K562 (cell line): ENCODE measurements at regions not wholly inside any gene's neighbourhood (a gene's known extent, or its start where the extent isn't known, plus 50 kb on each side); places are given as distances from the start of the nearest gene placed in this dataset.

Experiments
- COPS2 ChIP-seq: fragments of 450-650 bp; conservative IDR thresholded peaks from 2 replicates; pipeline ENCODE4 v1.6.1; 2016; ENCODE audit warnings: mild to moderate bottlenecking, moderate library complexity
- ERF ChIP-seq: fragments of 450-650 bp; formaldehyde crosslinking; IDR thresholded peaks from 2 replicates; pipeline ENCODE4 v1.4.0; 2020; ENCODE audit warnings: mild to moderate bottlenecking, mixed read lengths
- PTTG1 ChIP-seq: fragments of 450-650 bp; IDR thresholded peaks from 2 replicates; pipeline ENCODE4 v1.6.1; 2016; ENCODE audit warnings: low read depth, mild to moderate bottlenecking, missing genetic modification characterization, missing compliant biosample characterization
- RAD21 ChIP-seq, 2 experiments: fragments of 250-450 bp in 1 of 2; fragments of 450-650 bp in 1 of 2; sonication (Bioruptor Pico) in 1 of 2; formaldehyde crosslinking in 1 of 2; IDR thresholded peaks in 1 of 2; conservative IDR thresholded peaks in 1 of 2; 2 replicates each; pipeline versions ENCODE4 v1.4.0 to v1.8.0; 2020 to 2022; ENCODE audit warnings: mild to moderate bottlenecking in 2 of 2, moderate library complexity in 1 of 2
- RBM17 ChIP-seq: fragments of 200-400 bp; formaldehyde crosslinking; IDR thresholded peaks from 2 replicates; pipeline ENCODE4 v1.6.1; 2017; ENCODE audit warnings: low read depth, mild to moderate bottlenecking, low read length, borderline replicate concordance
- SMARCA5 ChIP-seq: fragments of 450-650 bp; IDR thresholded peaks from 2 replicates; pipeline ENCODE4 v1.6.1; 2016
- SPI1 ChIP-seq: IDR thresholded peaks from 2 replicates; pipeline ENCODE4 v1.6.1; 2011; ENCODE audit warnings: low read depth, low read length, control low read depth, borderline replicate concordance
- TBL1XR1 ChIP-seq, 2 experiments: IDR thresholded peaks; 2 replicates each; pipeline ENCODE4 v1.6.1; 2012; ENCODE audit warnings: improper control_type of control experiment in 2 of 2, low read length in 2 of 2, mild to moderate bottlenecking in 1 of 2
- YY1 ChIP-seq, 3 experiments: IDR thresholded peaks; 2 replicates each; pipeline ENCODE4 v1.6.1; 2011; ENCODE audit warnings: low read length in 2 of 3, mild to moderate bottlenecking in 2 of 3, moderate library complexity in 2 of 3, borderline replicate concordance in 1 of 3, control low read depth in 1 of 3, low read depth in 1 of 3; ENCODE audit not compliant: insufficient read depth in 3 of 3, insufficient replicate concordance in 2 of 3, control insufficient read depth in 1 of 3, insufficient read length in 1 of 3; ENCODE audit errors: extremely low read depth in 1 of 3
- ZBTB17 ChIP-seq: fragments of 450-650 bp; formaldehyde crosslinking; IDR thresholded peaks from 2 replicates; pipeline ENCODE4 v1.4.0; 2020; ENCODE audit warnings: mild to moderate bottlenecking
- ZBTB9 ChIP-seq: fragments of 450-650 bp; formaldehyde crosslinking; IDR thresholded peaks from 2 replicates; pipeline ENCODE4 v1.4.0; 2020; ENCODE audit warnings: mild to moderate bottlenecking, moderate library complexity
- ZC3H8 ChIP-seq: fragments of 450-650 bp; IDR thresholded peaks from 2 replicates; pipeline ENCODE4 v1.6.1; 2017
- ZNF224 ChIP-seq: sonication (generic); formaldehyde crosslinking; IDR thresholded peaks from 2 replicates; pipeline ENCODE4 v1.8.0; 2022; ENCODE audit warnings: mild to moderate bottlenecking, missing genetic modification reagents
- ZNF444 ChIP-seq: fragments of 250-450 bp; sonication (Bioruptor Pico); IDR thresholded peaks from 2 replicates; pipeline ENCODE4 v1.4.0; 2020; ENCODE audit warnings: mild to moderate bottlenecking, moderate library complexity
- ZSCAN29 ChIP-seq: fragments of 450-650 bp; IDR thresholded peaks from 2 replicates; pipeline ENCODE4 v1.6.1; 2017
- TF ChIP-seq, protein P1 (sequence below): fragments of 450-650 bp; IDR thresholded peaks from 2 replicates; pipeline ENCODE4 v1.6.1; 2017; ENCODE audit warnings: mild to moderate bottlenecking, moderate library complexity
- TF ChIP-seq, protein P2 (sequence below): fragments of 200-800 bp; sonication (Bioruptor generic); IDR thresholded peaks from 2 replicates; pipeline ENCODE4 v1.6.1; 2017; ENCODE audit warnings: missing genetic modification characterization, missing compliant biosample characterization
- TF ChIP-seq, protein P3 (sequence below): IDR thresholded peaks from 2 replicates; pipeline ENCODE4 v1.6.1; 2012; ENCODE audit warnings: low read depth, low read length, improper control_type of control experiment, borderline replicate concordance
- TF ChIP-seq, protein P4 (sequence below): sonication (generic); formaldehyde crosslinking; IDR thresholded peaks from 2 replicates; pipeline ENCODE4 v1.8.0; 2022; ENCODE audit warnings: mild to moderate bottlenecking, low read depth, missing genetic modification reagents
- TF ChIP-seq, protein P5 (sequence below): sonication (generic); formaldehyde crosslinking; IDR thresholded peaks from 2 replicates; pipeline ENCODE4 v1.8.0; 2022; ENCODE audit warnings: missing genetic modification reagents, mild to moderate bottlenecking, moderate library complexity, borderline replicate concordance

- TF ChIP-seq, protein P1, sequence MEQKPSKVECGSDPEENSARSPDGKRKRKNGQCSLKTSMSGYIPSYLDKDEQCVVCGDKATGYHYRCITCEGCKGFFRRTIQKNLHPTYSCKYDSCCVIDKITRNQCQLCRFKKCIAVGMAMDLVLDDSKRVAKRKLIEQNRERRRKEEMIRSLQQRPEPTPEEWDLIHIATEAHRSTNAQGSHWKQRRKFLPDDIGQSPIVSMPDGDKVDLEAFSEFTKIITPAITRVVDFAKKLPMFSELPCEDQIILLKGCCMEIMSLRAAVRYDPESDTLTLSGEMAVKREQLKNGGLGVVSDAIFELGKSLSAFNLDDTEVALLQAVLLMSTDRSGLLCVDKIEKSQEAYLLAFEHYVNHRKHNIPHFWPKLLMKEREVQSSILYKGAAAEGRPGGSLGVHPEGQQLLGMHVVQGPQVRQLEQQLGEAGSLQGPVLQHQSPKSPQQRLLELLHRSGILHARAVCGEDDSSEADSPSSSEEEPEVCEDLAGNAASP = no peak
- TF ChIP-seq ZNF224 (CRISPR knock-in tag) = no peak
- no peak for TF ChIP-seq ERF (CRISPR knock-in tag)
- TF ChIP-seq, protein P2, sequence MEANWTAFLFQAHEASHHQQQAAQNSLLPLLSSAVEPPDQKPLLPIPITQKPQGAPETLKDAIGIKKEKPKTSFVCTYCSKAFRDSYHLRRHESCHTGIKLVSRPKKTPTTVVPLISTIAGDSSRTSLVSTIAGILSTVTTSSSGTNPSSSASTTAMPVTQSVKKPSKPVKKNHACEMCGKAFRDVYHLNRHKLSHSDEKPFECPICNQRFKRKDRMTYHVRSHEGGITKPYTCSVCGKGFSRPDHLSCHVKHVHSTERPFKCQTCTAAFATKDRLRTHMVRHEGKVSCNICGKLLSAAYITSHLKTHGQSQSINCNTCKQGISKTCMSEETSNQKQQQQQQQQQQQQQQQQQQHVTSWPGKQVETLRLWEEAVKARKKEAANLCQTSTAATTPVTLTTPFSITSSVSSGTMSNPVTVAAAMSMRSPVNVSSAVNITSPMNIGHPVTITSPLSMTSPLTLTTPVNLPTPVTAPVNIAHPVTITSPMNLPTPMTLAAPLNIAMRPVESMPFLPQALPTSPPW (CRISPR knock-in tag) = peak; percentile 44; the same call in 1 of the 2 replicates
- TF ChIP-seq ZSCAN29 = no peak
- no peak for TF ChIP-seq ZC3H8
- TF ChIP-seq, protein P3, sequence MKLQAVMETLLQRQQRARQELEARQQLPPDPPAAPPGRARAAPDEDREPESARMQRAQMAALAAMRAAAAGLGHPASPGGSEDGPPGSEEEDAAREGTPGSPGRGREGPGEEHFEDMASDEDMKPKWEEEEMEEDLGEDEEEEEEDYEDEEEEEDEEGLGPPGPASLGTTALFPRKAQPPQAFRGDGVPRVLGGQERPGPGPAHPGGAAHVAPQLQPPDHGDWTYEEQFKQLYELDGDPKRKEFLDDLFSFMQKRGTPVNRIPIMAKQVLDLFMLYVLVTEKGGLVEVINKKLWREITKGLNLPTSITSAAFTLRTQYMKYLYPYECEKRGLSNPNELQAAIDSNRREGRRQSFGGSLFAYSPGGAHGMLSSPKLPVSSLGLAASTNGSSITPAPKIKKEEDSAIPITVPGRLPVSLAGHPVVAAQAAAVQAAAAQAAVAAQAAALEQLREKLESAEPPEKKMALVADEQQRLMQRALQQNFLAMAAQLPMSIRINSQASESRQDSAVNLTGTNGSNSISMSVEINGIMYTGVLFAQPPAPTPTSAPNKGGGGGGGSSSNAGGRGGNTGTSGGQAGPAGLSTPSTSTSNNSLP = 0 out of 2 replicates have a peak, but pooled peaks have one; percentile 62
- TF ChIP-seq TBL1XR1 (IDR thresholded peaks at IDR 0.05; ENCODE audit: low read length in 2 of 2) = no peak
- no peak for TF ChIP-seq PTTG1 (tag)
- TF ChIP-seq COPS2 = no peak
- TF ChIP-seq, protein P4, sequence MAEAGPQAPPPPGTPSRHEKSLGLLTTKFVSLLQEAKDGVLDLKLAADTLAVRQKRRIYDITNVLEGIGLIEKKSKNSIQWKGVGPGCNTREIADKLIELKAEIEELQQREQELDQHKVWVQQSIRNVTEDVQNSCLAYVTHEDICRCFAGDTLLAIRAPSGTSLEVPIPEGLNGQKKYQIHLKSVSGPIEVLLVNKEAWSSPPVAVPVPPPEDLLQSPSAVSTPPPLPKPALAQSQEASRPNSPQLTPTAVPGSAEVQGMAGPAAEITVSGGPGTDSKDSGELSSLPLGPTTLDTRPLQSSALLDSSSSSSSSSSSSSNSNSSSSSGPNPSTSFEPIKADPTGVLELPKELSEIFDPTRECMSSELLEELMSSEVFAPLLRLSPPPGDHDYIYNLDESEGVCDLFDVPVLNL (CRISPR knock-in tag) = no peak
- 0 out of 4 replicates have a peak, but pooled peaks of 1 of the 2 experiments have one; percentile 2 for TF ChIP-seq RAD21 (CRISPR knock-in tag; conservative IDR thresholded peaks at IDR 0.05 in 1 of 2, IDR thresholded peaks at IDR 0.05 in 1 of 2)
- TF ChIP-seq ZBTB17 (CRISPR knock-in tag) = no peak
- TF ChIP-seq, protein P5, sequence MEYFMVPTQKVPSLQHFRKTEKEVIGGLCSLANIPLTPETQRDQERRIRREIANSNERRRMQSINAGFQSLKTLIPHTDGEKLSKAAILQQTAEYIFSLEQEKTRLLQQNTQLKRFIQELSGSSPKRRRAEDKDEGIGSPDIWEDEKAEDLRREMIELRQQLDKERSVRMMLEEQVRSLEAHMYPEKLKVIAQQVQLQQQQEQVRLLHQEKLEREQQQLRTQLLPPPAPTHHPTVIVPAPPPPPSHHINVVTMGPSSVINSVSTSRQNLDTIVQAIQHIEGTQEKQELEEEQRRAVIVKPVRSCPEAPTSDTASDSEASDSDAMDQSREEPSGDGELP = no peak
- no peak for TF ChIP-seq SPI1
- TF ChIP-seq ZNF444 (CRISPR knock-in tag) = no peak
- TF ChIP-seq SMARCA5 = no peak
- TF ChIP-seq ZBTB9 (CRISPR knock-in tag) = no peak
- no peak for TF ChIP-seq RBM17
- TF ChIP-seq YY1 (IDR thresholded peaks at IDR 0.05; ENCODE audit: borderline replicate concordance in 1 of 3, control insufficient read depth in 1 of 3, extremely low read depth in 1 of 3, insufficient read depth in 3 of 3, insufficient read length in 1 of 3, insufficient replicate concordance in 2 of 3, low read depth in 1 of 3, low read length in 2 of 3) = peak in 1 of 3 experiments; percentile 31
Measured at GRCh38 chr4:10169839-10170387, 53.3 kb upstream of the WDR1 start (continued).
